GM12878 (cell line): ENCODE measurements at regions not wholly inside any gene's neighbourhood (a gene's known extent, or its start where the extent isn't known, plus 50 kb on each side); places are given as distances from the start of the nearest gene placed in this dataset.

Experiments used
- CREM ChIP-seq: IDR thresholded peaks from 2 replicates; pipeline ENCODE4 v1.6.1; 2014; ENCODE audit warnings: antibody characterized with exemption, low read depth
- ESRRA ChIP-seq: IDR thresholded peaks from 2 replicates; pipeline ENCODE4 v1.6.1; 2012; ENCODE audit warnings: mild to moderate bottlenecking, low read length, improper control_type of control experiment
- POLR2A ChIP-seq: IDR thresholded peaks from 2 replicates; pipeline ENCODE4 v1.6.1; 2011; ENCODE audit warnings: low read depth, mild to moderate bottlenecking, low read length
- TF ChIP-seq, protein P1 (sequence below): IDR thresholded peaks from 2 replicates; pipeline ENCODE4 v1.6.1; 2012; ENCODE audit warnings: low read depth, low read length, improper control_type of control experiment

DNA sequence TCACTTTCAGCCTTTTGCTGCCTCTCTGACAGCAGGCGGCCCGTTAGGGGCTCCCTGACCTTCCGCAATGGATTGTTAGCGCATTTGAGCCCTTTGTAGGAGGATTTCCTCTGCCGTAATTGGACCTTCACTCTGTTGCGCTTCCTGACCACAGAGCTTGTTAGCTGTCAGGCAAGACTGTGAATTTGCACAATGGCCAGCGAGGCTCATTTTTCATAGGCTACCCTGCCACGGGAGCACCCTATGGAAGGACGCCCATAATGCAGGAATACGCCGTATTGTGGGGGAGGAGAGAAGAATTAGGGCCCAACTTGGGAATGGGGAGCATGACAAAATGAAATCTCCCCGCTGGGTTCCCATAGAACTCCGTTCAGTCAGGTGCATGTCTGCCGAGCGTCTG, 205.2 kb upstream of the NLRP1 start:
- TF ChIP-seq CREM: no peak
- no peak for TF ChIP-seq ESRRA
- TF ChIP-seq, protein P1, sequence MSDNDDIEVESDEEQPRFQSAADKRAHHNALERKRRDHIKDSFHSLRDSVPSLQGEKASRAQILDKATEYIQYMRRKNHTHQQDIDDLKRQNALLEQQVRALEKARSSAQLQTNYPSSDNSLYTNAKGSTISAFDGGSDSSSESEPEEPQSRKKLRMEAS: no peak
- no peak for TF ChIP-seq POLR2A
